ENCODE measurements at regions not wholly inside any gene's neighbourhood (a gene's known extent, or its start where the extent isn't known, plus 50 kb on each side); places are given as distances from the start of the nearest gene placed in this dataset.

DNA sequence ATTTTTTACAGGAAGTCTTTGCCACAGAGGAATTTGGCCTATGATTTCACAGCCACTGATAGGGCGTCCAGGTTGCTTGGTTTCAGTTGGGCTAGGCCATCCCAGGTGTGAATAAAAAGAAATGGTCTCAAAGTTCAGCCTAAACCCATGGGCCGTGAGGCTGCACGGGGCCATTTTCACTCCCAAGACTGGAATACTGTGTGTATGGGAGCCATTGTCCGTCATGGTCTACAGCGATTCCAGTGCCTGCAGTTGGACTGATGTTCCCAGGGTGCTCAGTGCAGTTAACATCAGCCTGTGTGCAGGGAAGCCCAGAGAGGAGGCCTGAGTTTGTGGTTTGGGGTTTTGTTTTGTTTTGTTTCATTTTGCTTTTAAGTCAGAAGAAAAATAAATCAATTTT lies 133.2 kb downstream of the ADSS2 start:
- TF ChIP-seq ZNF274 (IDR thresholded peaks at IDR 0.05; ENCODE audit: low read depth, low read length) (no peak), YY1 (IDR thresholded peaks at IDR 0.05; ENCODE audit: insufficient read depth, insufficient read length) (no peak), SUZ12 (IDR thresholded peaks at IDR 0.05; ENCODE audit: extremely low read depth, insufficient read depth, insufficient read length) (no peak)

Data from NT2/D1 (cell line).